GM21786 (cell line): ENCODE measurements at regions not wholly inside any gene's neighbourhood (a gene's known extent, or its start where the extent isn't known, plus 50 kb on each side); places are given as distances from the start of the nearest gene placed in this dataset.

Experiments used
- ATAC-seq: cut with Tn5 transposase; IDR thresholded peaks from one replicate; pipeline ENCODE4 v1.9.1; 2021; ENCODE audit not compliant: unreplicated experiment

DNA sequence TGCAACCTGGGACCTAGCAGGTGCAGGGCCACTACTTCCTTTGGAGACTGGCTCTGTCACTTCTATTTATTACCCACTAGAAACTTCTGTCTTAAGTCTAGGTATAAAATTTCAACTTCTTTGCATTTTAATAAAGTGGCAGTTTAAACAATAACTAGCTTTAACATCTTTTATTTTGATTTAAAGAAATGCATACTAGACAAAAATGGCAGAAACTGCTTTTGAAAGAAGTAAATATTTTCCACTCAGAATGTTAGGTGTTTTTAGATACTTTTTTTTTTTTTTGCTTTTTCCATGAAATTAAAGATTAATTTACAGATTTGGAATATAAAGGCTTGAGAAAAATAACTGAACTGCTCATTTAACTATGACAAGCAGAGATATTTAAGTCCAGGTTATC, 1477.6 kb downstream of the KCNT2 start:
- ATAC-seq = no peak

DNA sequence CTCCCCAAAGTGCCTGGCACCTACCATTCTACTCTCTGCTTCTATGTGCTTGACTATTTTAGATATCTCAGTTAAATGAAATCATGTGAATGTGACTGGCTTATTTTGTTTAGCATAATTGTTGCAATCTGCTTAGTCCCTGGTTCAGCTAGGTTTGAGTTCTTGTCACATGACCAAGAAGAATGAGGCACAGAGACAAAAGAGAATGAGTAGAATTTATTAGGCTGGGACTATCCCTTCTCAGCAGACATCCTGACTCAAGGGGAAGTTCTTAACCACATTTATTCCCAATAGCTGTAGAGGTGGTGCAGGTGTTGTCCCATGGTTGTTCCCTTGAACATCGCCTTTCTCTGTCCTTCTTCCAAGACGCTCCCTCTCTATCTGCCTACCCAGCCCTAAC, 1485.7 kb downstream of the KCNT2 start:
- ATAC-seq = no peak

DNA sequence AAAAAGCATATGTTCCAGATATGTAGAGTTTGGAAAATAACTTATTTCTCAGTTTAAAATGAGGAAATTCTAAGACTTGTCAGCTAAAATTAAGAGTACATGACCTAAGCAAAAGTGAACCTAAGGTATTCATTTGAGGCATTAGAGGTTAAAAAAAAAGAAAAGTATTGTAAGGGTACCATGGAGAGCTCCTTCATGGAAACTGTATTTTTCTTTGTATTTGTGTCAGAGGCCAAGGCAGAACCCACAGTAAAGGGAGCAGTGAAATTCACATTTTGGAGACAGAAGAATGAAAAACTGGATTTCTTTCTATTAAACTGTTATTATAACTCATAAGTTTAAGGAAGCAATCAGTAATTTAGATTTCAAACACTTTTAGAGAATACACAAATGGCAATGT, 1494.8 kb downstream of the KCNT2 start:
- no peak for ATAC-seq

GRCh38 chr1:195105773-195106172, 1502.5 kb downstream of the KCNT2 start:
- ATAC-seq = no peak

- ATAC-seq = no peak
These were observed 1503.0 kb downstream of the KCNT2 start for GRCh38 chr1:195105281-195105680.

GRCh38 chr1:195097316-195097715, 1510.9 kb downstream of the KCNT2 start:
- no peak for ATAC-seq

DNA sequence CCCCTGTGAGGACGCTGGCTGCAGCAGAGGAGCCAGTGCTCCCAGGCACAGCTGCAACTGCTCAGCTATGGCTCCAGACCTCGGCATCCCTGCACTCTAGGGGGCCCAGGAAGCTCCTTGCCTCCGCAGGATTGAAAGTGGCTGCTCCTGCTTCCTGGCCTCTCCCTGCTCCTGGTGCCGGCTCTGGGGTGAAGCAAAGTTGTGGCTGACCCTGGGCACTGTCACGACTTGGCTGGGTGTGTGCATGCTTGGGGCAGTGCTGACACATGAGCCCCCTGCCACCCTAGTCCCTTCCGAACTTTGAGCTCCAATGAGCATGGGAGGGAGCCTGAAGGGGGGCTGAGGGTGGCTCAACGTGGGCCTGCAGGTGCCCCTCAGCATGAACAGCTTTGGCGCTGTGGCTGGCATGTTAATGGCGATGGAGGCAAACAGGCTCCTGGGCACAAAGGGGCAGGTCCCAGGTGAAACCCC, 1512.2 kb downstream of the KCNT2 start:
- ATAC-seq = no peak

- ATAC-seq = no peak
These were observed 1523.0 kb downstream of the KCNT2 start for GRCh38 chr1:195085196-195085595.

GRCh38 chr1:195082183-195082582, 1526.1 kb downstream of the KCNT2 start:
- ATAC-seq = no peak

DNA sequence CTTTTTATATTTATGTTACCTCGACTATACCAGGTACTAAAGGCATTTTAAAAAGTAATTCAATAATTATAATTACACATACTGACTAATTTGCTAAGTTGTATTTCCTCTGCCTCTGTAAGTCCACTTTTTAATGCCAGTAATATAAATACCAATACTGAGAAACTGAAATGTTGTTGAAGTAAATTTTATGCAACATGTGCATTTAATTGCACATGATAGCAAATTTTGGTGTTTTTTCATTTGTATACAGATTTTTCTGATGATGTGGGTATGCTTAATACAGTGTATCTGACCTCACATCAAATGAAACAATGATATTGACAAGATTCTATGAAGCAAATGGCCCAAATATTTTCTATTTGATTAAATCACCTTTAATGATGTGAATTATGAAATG, 1531.6 kb downstream of the KCNT2 start:
- no peak for ATAC-seq

- no peak for ATAC-seq
These were observed 1532.3 kb downstream of the KCNT2 start for GRCh38 chr1:195075973-195076372.

DNA sequence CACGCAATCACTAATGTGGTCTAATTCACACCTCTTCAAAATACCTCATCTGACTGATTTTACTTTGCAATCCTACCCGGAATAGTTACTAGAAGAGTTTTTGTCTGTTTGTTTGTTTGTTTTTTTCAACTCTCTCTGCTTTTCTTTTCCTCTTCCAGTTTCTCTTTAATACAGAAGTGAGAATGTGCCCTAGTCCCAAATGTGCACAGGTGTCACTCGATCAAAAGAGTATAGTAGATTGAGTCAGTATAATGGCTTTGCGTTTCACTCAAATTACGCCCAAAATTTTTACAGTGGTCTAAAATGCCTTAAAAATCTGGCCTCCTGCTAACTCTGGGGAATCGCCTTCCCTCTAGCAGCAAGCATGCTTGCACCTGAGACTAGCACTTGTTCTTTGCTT, 1536.8 kb downstream of the KCNT2 start:
- ATAC-seq = no peak

DNA sequence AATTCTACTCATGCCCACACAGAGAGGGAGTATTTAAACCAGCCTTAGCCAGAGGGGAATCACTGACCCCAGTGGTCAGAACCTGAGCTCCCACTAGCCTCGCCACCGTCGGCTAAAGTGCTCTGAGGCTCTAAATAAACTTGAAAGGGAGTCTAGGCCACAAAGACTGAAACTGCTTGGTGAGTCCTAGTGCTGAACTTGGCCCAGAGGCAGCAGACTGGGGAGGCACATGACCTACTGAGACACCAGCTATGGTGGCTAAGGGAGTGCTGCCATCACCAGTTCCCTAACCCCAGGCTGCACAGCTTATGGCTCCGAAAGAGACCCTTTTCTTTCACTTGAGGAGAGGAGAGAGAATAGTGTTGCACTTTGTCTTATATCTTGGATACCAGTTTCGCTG, 1542.8 kb downstream of the KCNT2 start:
- no peak for ATAC-seq

DNA sequence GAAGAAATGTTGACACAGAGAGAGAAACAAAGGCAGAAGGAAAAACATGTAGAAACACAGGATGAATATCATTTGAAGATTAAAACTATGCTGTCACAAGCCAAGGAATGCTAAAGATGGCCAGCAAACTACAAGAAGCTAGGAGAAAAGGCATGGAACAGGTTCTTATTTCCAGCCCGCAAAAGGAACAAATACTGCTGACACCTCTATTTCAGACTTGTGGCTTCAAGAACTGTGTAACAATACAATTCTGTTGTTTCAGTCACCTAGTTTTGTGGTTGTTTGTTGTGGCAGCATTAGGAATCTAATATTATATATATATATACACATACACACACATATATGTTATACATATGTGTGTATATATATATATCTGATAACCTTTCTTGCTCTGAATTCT, 1543.9 kb downstream of the KCNT2 start:
- ATAC-seq = no peak

GRCh38 chr1:195054217-195054687, 1554.0 kb downstream of the KCNT2 start:
- no peak for ATAC-seq

GRCh38 chr1:195053478-195053877, 1554.8 kb downstream of the KCNT2 start:
- no peak for ATAC-seq

DNA sequence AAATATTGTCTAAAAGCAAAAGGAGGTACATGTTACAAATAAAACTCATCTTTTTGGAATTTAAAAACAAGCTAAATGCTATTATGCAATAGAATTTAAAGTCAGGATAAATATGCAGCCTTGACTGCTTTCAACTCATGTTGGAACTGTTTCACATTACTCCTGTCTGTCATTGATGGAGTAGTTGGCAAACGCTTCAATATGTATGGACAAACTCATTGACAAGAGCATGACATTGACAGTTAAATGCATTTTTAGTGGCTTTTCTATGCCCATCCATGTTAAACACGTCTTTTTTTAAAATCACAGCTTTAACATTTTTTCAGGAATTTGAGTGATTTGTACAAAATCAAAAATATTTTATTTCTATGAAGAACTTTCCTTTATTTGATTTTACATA, 1560.5 kb downstream of the KCNT2 start:
- ATAC-seq = no peak

DNA sequence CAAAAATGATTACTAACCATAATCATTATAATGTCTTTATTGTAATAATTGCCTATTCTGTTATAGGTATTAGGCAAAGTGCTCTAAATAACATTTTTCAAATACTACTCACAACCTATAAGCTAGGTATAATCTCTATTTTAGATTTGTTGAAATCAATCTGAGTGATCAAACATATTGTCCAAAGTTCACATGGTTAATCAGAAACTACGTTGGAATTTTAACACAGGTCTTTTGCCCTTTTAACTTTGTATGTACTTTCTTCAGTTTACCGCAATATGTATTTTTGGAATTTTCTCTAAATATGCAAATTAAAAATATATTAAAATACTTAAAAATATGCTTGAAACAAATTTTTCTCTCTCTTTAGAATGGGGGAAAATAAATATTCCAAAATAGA, 1563.2 kb downstream of the KCNT2 start:
- ATAC-seq = no peak

DNA sequence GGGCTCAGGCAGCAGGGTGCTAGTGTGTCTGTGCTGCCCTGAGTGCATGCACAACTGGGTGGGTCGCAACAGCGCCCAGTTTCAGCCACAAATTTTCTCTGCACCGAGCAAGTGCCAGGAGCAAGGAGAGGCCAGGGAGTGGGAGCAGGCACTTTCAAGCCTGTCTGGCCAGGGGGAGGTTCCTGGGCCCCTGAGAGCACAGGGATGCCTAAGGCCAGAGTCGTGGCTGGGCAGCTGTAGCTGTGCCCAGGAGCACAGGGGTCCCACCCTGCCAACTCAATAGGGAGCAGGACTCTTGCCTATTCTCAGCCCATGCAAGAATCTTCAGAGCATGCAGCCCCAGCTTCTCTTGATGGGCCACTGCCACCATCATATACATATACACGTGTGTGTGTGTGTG, 1577.4 kb downstream of the KCNT2 start:
- ATAC-seq = no peak

DNA sequence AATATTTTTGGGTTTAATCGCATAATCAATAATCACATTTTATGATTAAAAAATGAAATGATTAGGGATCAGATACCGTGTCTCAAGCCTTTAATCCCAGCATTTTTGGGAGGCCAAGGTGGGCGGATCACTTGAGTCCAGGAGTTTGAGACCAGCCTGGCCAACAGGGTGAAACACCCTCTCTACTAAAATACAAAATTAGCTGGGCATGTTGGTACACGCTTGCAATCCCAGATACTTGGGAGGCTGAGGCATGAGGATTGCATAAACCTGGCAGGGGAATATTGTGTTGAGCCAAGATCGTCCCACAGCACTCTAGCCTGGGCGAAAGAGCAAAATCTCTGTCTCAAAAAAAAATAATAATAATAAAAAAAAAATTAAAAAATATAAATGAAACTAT, 1581.4 kb downstream of the KCNT2 start:
- no peak for ATAC-seq

DNA sequence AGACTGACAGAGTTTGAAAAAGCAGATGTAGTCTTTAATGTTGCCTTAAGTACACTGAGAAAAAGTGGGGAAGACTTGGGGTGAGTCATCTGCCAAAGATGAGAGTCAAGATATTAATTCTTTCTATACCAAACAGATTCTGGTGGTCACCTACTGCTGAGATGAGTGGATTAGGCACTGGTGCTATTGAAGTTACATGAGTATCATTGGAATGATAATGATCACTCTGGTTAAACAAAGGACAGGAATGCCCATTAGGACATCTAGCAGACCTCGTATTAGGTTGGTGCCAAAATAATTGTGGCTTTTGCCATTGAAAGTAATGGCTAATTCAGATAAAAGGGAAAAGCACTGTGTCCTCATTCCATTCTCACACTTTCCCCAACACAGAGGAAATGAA, 1588.9 kb downstream of the KCNT2 start:
- ATAC-seq = no peak

- no peak for ATAC-seq
These were observed 1595.2 kb downstream of the KCNT2 start for GRCh38 chr1:195012995-195013394.

DNA sequence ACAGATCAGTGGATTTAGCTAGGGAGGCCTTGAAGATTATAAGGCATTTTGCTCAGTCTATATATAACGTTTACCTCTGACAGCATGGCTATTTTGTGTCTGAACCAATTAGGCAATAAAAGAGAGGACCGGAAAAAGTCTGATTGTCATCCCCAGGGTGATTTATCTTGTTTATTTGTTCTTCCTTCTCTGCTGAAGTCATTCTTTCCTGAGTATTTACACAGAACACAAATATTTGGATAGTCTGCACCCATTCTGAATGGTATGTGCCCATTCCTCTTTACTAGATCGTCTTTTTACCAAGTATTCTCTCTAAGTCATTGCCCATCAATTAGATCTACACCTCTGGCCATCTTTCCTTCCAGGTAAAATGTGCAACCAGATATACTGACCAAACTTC, 1602.9 kb downstream of the KCNT2 start:
- no peak for ATAC-seq

GRCh38 chr1:194990483-194990882, 1617.8 kb downstream of the KCNT2 start:
- no peak for ATAC-seq
